GM18508 (cell line): ENCODE measurements at regions not wholly inside any gene's neighbourhood (a gene's known extent, or its start where the extent isn't known, plus 50 kb on each side); places are given as distances from the start of the nearest gene placed in this dataset.

Experiments
- ATAC-seq: cut with Tn5 transposase; IDR thresholded peaks from one replicate; pipeline ENCODE4 v1.9.1; 2021; ENCODE audit warnings: moderate number of reproducible peaks; ENCODE audit not compliant: insufficient read depth, unreplicated experiment

DNA sequence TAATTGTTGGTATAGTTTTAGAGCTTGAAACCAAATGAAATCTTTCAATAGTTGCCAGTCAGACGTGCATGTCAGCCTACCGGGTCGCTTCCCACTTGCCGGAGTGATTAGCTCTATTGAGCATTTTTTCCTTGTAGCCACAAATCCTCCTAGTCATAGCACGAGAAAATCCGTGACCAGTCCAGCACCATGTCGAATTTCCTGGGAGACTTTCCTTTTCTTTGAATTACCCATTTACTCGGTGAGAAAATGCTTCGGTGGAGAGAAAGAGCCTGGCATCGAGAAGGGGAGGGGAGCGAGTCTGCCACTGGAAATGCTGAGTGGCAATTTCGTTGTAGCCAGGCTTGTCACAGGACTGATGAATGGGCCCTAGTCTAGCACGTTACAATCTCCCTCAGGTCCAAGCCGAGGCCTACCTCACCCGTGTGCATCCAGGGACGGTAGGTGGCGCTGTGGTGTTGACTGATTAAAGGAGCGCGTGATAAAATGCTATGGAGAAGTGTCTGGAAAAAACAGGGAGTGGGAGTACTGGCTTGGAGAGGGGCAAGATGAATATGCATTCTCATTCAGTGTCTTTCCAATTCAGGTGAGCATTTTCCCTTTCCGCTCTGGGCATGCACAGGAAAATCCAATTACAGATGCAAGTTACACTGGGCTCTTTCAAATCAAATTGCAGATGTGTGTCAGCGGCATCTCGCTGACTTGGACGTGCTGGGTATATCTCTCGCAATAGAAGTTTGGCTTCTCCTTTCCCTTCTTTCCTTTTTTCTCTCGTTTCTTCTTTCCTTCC is 238.8 kb downstream of the EDEM1 start:
- peak; percentile 28 for ATAC-seq

DNA sequence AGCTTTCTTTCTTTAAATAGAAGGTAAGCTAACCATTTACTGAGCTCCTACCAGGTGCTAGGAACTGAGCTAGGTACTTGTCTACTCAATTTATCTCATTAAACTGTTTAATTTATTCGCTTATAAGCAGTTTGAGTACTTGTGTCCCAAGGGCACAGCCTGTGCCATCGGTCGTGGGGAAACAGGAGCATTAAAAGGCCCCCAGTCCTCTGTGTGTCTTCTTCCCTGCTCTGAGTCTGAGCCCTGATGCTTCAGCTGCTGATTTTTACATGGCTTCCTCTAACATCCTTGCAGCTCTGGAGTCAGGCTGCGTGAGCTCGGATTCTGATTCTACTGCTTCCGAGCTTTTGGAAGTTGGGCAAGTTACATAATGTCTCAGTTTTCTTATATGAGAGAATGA is 239.5 kb downstream of the EDEM1 start:
- no peak for ATAC-seq

DNA sequence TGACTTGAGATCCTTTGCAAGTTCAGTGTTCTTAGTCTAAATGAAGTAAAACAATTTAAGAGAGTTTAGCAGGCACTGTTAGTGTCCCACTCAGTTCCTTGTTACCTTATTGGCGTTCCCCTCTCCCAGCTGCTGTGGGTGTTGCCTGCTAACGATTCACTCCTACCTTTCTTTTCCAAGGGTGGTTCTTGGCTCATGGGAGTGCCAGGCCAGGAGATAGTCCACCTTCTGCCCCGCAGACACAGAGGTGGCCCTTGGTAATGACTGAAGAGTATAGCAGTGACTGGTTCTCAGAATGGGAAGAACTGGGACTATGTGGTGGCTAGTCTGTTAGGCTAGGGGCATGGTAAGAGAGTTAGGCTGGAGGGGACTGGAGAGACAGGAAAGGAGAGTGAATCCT is 240.4 kb downstream of the EDEM1 start:
- no peak for ATAC-seq

- peak; percentile 91 for ATAC-seq
Measured at GRCh38 chr3:5428607-5429516, 241.4 kb downstream of the EDEM1 start.

- no peak for ATAC-seq
Measured at GRCh38 chr3:5429517-5429890, 242.0 kb downstream of the EDEM1 start.

- no peak for ATAC-seq
Measured at GRCh38 chr3:5430701-5431100, 243.2 kb downstream of the EDEM1 start.

GRCh38 chr3:5431146-5431545 is 243.6 kb downstream of the EDEM1 start:
- no peak for ATAC-seq

DNA sequence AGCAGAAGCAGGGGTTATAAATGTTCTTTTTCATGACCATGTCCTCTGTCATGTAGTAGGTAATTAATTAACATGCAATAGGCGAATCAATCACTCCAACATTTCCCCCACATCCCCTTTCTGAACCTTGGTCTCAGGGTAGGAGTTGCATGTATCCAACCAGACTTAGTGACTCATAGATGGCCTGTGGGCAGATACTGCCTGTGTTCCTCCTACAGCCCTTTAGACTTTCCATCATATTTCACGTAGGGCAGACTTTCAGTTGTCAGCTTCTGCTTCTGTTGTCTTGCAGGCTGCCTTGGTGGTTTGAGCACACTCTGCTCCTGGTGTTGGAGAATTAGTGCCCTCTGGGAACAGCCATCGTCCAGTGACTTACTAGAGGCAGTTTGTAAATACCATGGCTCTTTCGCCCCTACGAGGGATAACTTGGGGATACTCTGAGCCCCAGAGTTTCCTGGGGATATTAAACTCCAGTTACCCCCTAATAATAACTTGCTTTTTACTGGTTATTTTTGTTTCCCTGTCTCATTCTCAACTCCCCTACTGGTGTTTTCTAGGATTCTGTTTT is 244.4 kb downstream of the EDEM1 start:
- ATAC-seq = no peak

DNA sequence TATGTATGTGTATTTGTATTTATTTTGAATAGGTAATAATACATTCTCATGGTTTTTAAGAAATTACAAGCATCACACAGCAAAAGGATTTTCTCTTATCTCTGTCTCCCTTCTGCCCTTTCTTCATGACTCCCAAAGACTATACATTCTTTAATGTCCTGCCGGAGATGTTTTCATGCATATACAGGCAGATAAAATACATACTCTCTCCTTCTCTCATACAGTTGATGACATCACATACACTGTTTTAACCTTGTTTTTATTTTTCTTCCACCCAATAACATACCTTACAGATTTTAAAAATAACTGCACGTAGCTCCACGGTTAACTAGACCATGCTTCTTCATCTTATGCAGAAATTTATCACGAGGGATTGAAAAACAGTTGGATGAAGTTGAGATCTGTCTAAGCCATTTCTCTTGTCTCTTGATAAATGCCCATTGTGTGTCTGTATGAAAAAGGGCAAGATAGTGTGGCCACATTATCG is 249.8 kb downstream of the EDEM1 start:
- no peak for ATAC-seq

DNA sequence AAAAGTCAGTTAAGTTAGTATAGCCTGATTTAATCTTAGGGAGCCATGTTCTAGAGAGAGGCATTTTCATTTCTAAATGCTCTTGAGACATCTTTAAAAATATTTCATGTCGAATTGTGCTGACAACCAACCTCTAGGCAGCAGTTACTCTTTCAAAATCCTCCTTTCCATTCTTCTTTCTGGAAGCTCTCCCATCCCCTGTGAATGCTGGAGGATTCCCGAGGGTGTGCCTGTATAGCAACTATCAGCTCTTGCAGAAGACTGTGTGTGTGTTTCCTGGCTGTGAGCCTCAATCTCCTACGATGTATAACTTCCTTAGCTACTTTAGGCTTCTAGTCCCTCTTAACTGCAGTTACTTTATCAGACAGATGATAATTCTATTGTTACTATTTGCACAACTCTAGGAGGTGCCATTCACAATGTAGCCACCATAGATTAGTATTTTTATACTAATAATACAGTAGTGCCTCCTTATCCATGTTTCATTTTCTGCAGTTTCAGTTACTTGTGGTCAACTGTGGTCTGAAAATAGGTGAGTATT is 250.3 kb downstream of the EDEM1 start:
- ATAC-seq = no peak

- ATAC-seq = no peak
Measured at GRCh38 chr3:5441401-5441800, 253.9 kb downstream of the EDEM1 start.

GRCh38 chr3:5442106-5442785 is 254.7 kb downstream of the EDEM1 start:
- no peak for ATAC-seq

GRCh38 chr3:5442786-5443138 is 255.3 kb downstream of the EDEM1 start:
- no peak for ATAC-seq

DNA sequence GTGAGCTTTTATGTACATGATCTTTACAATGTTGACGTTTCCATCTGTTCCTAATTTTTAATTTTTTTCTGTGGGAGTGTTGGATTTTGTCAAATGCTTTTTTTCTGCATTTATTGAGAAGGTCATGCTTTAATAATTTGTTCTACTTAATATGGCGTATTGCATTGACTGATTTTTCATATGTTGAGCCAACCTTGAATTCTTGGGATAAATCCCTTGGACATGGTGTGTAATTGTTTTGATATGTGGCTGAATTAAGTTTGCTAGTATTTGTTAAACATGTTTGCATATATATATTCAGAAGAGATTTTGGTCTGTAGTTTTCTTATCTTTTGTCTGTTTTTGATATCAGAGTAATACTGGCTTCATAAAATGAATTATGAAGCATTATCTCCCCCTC is 256.7 kb downstream of the EDEM1 start:
- ATAC-seq = no peak

GRCh38 chr3:5445676-5446201 is 258.2 kb downstream of the EDEM1 start:
- no peak for ATAC-seq

DNA sequence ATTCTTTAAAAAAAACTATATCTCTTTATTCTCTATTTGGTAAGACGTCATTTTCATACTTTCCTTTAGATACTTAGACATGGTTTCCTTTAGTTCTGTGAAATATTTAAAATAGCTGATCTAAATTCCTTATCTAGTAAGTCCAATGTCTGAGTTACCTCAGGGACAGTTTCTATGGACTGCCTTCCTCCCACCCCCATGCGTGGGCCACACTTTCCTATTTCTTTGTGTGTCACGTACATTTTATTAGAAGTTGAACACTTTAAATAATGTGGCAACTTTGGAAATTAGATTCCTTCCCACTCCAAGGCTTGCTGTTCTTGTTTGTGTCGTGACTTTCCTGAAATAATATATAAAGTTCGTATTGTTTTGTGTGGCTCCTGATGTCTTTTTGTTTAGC is 260.7 kb downstream of the EDEM1 start:
- no peak for ATAC-seq

GRCh38 chr3:5448816-5449215 is 261.3 kb downstream of the EDEM1 start:
- ATAC-seq = no peak

DNA sequence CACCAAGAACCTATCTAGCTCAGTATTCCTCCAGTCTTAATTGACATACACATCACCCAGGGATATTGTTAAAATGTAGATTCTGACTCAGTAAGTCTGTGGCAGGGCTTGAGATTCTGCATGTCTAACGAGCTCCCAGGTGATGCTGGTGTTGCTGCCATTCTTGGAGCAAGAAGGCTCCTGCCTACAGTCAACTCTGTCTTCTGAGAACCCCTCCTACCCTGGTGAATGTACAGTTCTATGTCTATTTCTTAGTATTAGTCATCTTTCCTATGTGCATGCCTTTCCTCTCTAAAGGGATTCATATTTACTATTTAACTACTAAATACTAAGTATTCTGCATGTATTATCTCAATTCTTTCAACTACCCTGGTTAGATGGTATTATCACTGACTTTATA is 268.7 kb downstream of the EDEM1 start:
- peak; percentile 76 for ATAC-seq

- no peak for ATAC-seq
Measured at GRCh38 chr3:5458526-5458925, 271.0 kb downstream of the EDEM1 start.

GRCh38 chr3:5462086-5462485 is 274.6 kb downstream of the EDEM1 start:
- ATAC-seq = no peak
